Astrocyte (in vitro differentiated cells and primary cell): ENCODE measurements at regions not wholly inside any gene's neighbourhood (a gene's known extent, or its start where the extent isn't known, plus 50 kb on each side); places are given as distances from the start of the nearest gene placed in this dataset.

Experiments
- DNase-seq: peaks from one replicate; pipeline ENCODE4 v3.0.0-alpha.2; 2010; ENCODE audit warnings: low read depth
- FAIRE-seq: peaks from 2 replicates; lab custom pipeline; 2011; peaks lifted over from hg19 to GRCh38; lab: Jason Lieb, UNC
- H2AFZ ChIP-seq: 2 replicates; pipeline ENCODE4 v1.6.0; 2012; ENCODE audit warnings: low read depth, low read length, inconsistent platforms
- H3K27ac ChIP-seq: 2 replicates; pipeline ENCODE4 v1.5.1; 2011; ENCODE audit warnings: low read depth, low read length, inconsistent platforms
- H3K27me3 ChIP-seq: 2 replicates; pipeline ENCODE4 v1.6.0; 2011; ENCODE audit warnings: low read length, inconsistent platforms; ENCODE audit not compliant: insufficient read depth
- H3K36me3 ChIP-seq: 2 replicates; pipeline ENCODE4 v1.5.1; 2011; ENCODE audit warnings: low read length, inconsistent platforms; ENCODE audit not compliant: insufficient read depth
- H3K4me1 ChIP-seq: 2 replicates; pipeline ENCODE4 v1.5.1; 2011; ENCODE audit warnings: low read length, inconsistent platforms; ENCODE audit not compliant: insufficient read depth
- H3K4me2 ChIP-seq: 2 replicates; pipeline ENCODE4 v1.6.0; 2012; ENCODE audit warnings: low read length, inconsistent platforms
- H3K4me3 ChIP-seq: 2 replicates; pipeline ENCODE4 v1.5.1; 2011; ENCODE audit warnings: low read depth, mild to moderate bottlenecking, low read length, inconsistent platforms; ENCODE audit not compliant: insufficient read depth
- H3K79me2 ChIP-seq: 2 replicates; pipeline ENCODE4 v1.6.0; 2012; ENCODE audit warnings: mild to moderate bottlenecking, low read length, inconsistent platforms; ENCODE audit not compliant: insufficient read depth
- H3K9ac ChIP-seq: 2 replicates; pipeline ENCODE4 v1.6.0; 2012; ENCODE audit warnings: mild to moderate bottlenecking, low read length, inconsistent platforms
- H3K9me3 ChIP-seq: 2 replicates; pipeline ENCODE4 v1.5.1; 2012; ENCODE audit warnings: low read depth, mild to moderate bottlenecking, low read length, inconsistent platforms; ENCODE audit not compliant: insufficient read depth
- H4K20me1 ChIP-seq: 2 replicates; pipeline ENCODE4 v1.6.0; 2012; ENCODE audit warnings: low read length, inconsistent platforms; ENCODE audit not compliant: insufficient read depth
- H3K27ac Mint-ChIP-seq: one replicate; pipeline ENCODE4 v1.8.0; 2021; ENCODE audit warnings: mild to moderate bottlenecking, mixed read lengths; ENCODE audit not compliant: unreplicated experiment
- H3K27me3 Mint-ChIP-seq: one replicate; pipeline ENCODE4 v1.8.0; 2021; ENCODE audit warnings: low read depth, mixed read lengths; ENCODE audit not compliant: unreplicated experiment
- H3K36me3 Mint-ChIP-seq: one replicate; pipeline ENCODE4 v1.8.0; 2021; ENCODE audit warnings: low read depth, mixed read lengths; ENCODE audit not compliant: unreplicated experiment
- H3K4me1 Mint-ChIP-seq: one replicate; pipeline ENCODE4 v1.8.0; 2021; ENCODE audit warnings: low read depth, mixed read lengths; ENCODE audit not compliant: unreplicated experiment
- H3K4me3 Mint-ChIP-seq: one replicate; pipeline ENCODE4 v1.8.0; 2021; ENCODE audit warnings: mild to moderate bottlenecking, moderate library complexity, mixed read lengths; ENCODE audit not compliant: unreplicated experiment
- H3K9me3 Mint-ChIP-seq: one replicate; pipeline ENCODE4 v1.8.0; 2021; ENCODE audit warnings: mild to moderate bottlenecking, mixed read lengths; ENCODE audit not compliant: unreplicated experiment
- EZH2 ChIP-seq: IDR thresholded peaks from 2 replicates; pipeline ENCODE4 v1.6.1; 2012; ENCODE audit warnings: mild to moderate bottlenecking, low read length, inconsistent platforms; ENCODE audit not compliant: insufficient read depth
- TF ChIP-seq, protein P1 (sequence below): IDR thresholded peaks from 2 replicates; pipeline ENCODE4 v1.5.1; 2011; ENCODE audit warnings: low read depth, mild to moderate bottlenecking, inconsistent platforms, low read length, moderate library complexity; ENCODE audit not compliant: insufficient read depth

GRCh38 chr15:97687654-97688053 is 272.8 kb upstream of the ARRDC4 start:
- Histone ChIP-seq H3K9ac (no peak overlapping the region), H3K9me3 (no peaks in the 10 kb centered on the region), H3K27ac (no peak overlapping the region), H2AFZ (no peak overlapping the region), H3K4me2 (no peak overlapping the region), H3K36me3 (no peaks in the 10 kb centered on the region), H3K27me3 (no peaks in the 10 kb centered on the region), H4K20me1 (no peaks in the 10 kb centered on the region), H3K4me3 (no peak overlapping the region), H3K4me1 (no peaks in the 10 kb centered on the region), H3K79me2 (no peaks in the 10 kb centered on the region)
- no peak for TF ChIP-seq EZH2
- TF ChIP-seq, protein P1, sequence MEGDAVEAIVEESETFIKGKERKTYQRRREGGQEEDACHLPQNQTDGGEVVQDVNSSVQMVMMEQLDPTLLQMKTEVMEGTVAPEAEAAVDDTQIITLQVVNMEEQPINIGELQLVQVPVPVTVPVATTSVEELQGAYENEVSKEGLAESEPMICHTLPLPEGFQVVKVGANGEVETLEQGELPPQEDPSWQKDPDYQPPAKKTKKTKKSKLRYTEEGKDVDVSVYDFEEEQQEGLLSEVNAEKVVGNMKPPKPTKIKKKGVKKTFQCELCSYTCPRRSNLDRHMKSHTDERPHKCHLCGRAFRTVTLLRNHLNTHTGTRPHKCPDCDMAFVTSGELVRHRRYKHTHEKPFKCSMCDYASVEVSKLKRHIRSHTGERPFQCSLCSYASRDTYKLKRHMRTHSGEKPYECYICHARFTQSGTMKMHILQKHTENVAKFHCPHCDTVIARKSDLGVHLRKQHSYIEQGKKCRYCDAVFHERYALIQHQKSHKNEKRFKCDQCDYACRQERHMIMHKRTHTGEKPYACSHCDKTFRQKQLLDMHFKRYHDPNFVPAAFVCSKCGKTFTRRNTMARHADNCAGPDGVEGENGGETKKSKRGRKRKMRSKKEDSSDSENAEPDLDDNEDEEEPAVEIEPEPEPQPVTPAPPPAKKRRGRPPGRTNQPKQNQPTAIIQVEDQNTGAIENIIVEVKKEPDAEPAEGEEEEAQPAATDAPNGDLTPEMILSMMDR = no peak
- no peak for DNase-seq
- Mint-ChIP-seq H3K27ac (no peak overlapping the region), H3K36me3 (no peaks in the 10 kb centered on the region), H3K4me3 (no peak overlapping the region), H3K27me3 (peaks cover 15% of the 10 kb centered on the region), H3K4me1 (peaks cover 8% of the 10 kb centered on the region), H3K9me3 (no peaks in the 10 kb centered on the region)
- no peak for FAIRE-seq

GRCh38 chr15:97688177-97688576 is 272.3 kb upstream of the ARRDC4 start:
- no peak overlapping the region for H2AFZ ChIP-seq
- no peaks in the 10 kb centered on the region for H3K36me3 Mint-ChIP-seq
- FAIRE-seq (no peak), DNase-seq (no peak)
- no peaks in the 10 kb centered on the region for H3K79me2 ChIP-seq
- peaks cover 8% of the 10 kb centered on the region for H3K4me1 Mint-ChIP-seq
- no peaks in the 10 kb centered on the region for H3K9me3 Mint-ChIP-seq
- H4K20me1 ChIP-seq = no peaks in the 10 kb centered on the region
- peaks cover 15% of the 10 kb centered on the region for H3K27me3 Mint-ChIP-seq
- no peak overlapping the region for H3K4me3 Mint-ChIP-seq
- H3K9ac ChIP-seq = no peak overlapping the region
- no peaks in the 10 kb centered on the region for H3K27me3 ChIP-seq
- no peaks in the 10 kb centered on the region for H3K9me3 ChIP-seq
- H3K27ac ChIP-seq = no peak overlapping the region
- no peak for TF ChIP-seq EZH2
- TF ChIP-seq, protein P1 = no peak
- H3K36me3 ChIP-seq = no peaks in the 10 kb centered on the region
- no peak overlapping the region for H3K4me2 ChIP-seq
- no peak overlapping the region for H3K4me3 ChIP-seq
- no peaks in the 10 kb centered on the region for H3K4me1 ChIP-seq
- no peak overlapping the region for H3K27ac Mint-ChIP-seq

DNA sequence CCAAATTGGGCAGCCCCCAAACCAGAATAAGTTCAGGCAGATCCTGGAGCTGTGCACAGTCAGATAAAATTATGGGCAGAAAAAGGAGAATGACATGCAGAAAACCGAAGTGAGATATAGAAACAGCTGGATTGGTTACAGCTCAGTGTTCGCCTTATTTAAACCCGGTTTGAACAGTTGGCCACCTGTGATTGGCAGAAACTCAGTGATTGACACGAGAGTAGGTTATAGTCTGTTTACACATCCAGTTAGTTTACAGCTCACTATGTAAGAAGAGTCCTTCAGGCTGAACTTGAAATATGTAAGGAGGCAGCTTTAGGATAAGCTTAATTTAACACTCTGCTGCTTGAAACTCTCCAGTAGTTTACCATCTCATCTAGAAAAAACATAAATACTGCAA is 271.6 kb upstream of the ARRDC4 start:
- Histone ChIP-seq H3K27ac (no peak overlapping the region), H3K4me3 (no peak overlapping the region), H3K9ac (no peak overlapping the region), H3K4me1 (no peaks in the 10 kb centered on the region), H3K27me3 (no peaks in the 10 kb centered on the region), H3K4me2 (no peak overlapping the region), H3K79me2 (no peaks in the 10 kb centered on the region), H4K20me1 (no peaks in the 10 kb centered on the region), H2AFZ (no peak overlapping the region), H3K9me3 (no peaks in the 10 kb centered on the region), H3K36me3 (no peaks in the 10 kb centered on the region)
- FAIRE-seq = no peak
- peaks cover 8% of the 10 kb centered on the region for H3K4me1 Mint-ChIP-seq
- H3K36me3 Mint-ChIP-seq = no peaks in the 10 kb centered on the region
- H3K9me3 Mint-ChIP-seq = no peaks in the 10 kb centered on the region
- no peak overlapping the region for H3K27ac Mint-ChIP-seq
- DNase-seq = no peak
- TF ChIP-seq, protein P1 = no peak
- TF ChIP-seq EZH2 = no peak
- peaks cover 15% of the 10 kb centered on the region for H3K27me3 Mint-ChIP-seq
- no peak overlapping the region for H3K4me3 Mint-ChIP-seq
